Sigmoid colon (tissue), 6 donors: ENCODE measurements at regions not wholly inside any gene's neighbourhood (a gene's known extent, or its start where the extent isn't known, plus 50 kb on each side); places are given as distances from the start of the nearest gene placed in this dataset.

Experiments used
- DNase-seq: peaks from one replicate; pipeline ENCODE4 v3.0.0-alpha.2; 2019
- H3K27ac ChIP-seq, 4 donors: fragments of 200-600 bp; sonication (generic); one replicate each; pipeline ENCODE4 v1.5.1; 2016 to 2019; ENCODE audit warnings: mild to moderate bottlenecking in 1 of 4
- H3K27me3 ChIP-seq, 3 donors: fragments of 200-600 bp; sonication (generic); one replicate each; pipeline ENCODE4 v1.5.1; 2019; ENCODE audit warnings: mild to moderate bottlenecking in 1 of 3
- H3K36me3 ChIP-seq, 4 donors: fragments of 200-600 bp; sonication (generic); one replicate each; pipeline ENCODE4 v1.5.1; 2016 to 2019
- H3K4me1 ChIP-seq, 4 donors: fragments of 200-600 bp; sonication (generic); one replicate each; pipeline ENCODE4 v1.5.1; 2017 to 2019
- H3K4me3 ChIP-seq, 4 donors: fragments of 200-600 bp; sonication (generic); one replicate each; pipeline ENCODE4 v1.5.1; 2017 to 2019; ENCODE audit warnings: mild to moderate bottlenecking in 2 of 4, moderate library complexity in 1 of 4
- H3K9me3 ChIP-seq, 4 donors: fragments of 200-600 bp in 3 of 4; sonication (generic) in 3 of 4; one replicate each; pipeline versions ENCODE4 v1.5.1 to v1.6.1; 2013 to 2019
- EP300 ChIP-seq, 4 donors: sonication (generic); formaldehyde crosslinking; IDR thresholded peaks; one replicate each; pipeline ENCODE4 v1.6.1; 2017; ENCODE audit warnings: antibody characterized with exemption in 4 of 4
- POLR2A ChIP-seq, 2 donors: fragments of 450-650 bp; IDR thresholded peaks; one replicate each; pipeline ENCODE4 v1.6.1; 2016; ENCODE audit warnings: antibody characterized with exemption in 2 of 2, mild to moderate bottlenecking in 2 of 2, moderate library complexity in 2 of 2
- POLR2AphosphoS5 ChIP-seq, 4 donors: sonication (generic); formaldehyde crosslinking; IDR thresholded peaks; one replicate each; pipeline ENCODE4 v1.6.1; 2017; ENCODE audit warnings: antibody characterized with exemption in 4 of 4
- WGBS, 2 donors: extraction: QIAGEN DNeasy Blood & Tissue Kit; methylation state at CpG; one replicate each; pipeline ENCODE4 v1.1.7; 2013; 5-methylcytosine and 5-hydroxymethylcytosine counted together
- intact Hi-C: fragments of 100-400 bp; cut with DNase I; formaldehyde crosslinking; loops from one replicate; pipeline ENCODE4 v1.15.1; 2023
- TF ChIP-seq, protein P1 (sequence below), 4 experiments: fragments of 450-650 bp in 3 of 4; fragments of 200-600 bp in 1 of 4; IDR thresholded peaks; one replicate each; pipeline ENCODE4 v1.5.1; 2016 to 2019; ENCODE audit warnings: antibody characterized with exemption in 4 of 4, mild to moderate bottlenecking in 3 of 4, moderate library complexity in 2 of 4
- donor health status: healthy with polysubstance abuse.
- donor health status: healthy.

- Histone ChIP-seq H3K27me3 (no peaks in the 10 kb centered on the region), H3K4me3 (no peak overlapping the region), H3K36me3 (no peaks in the 10 kb centered on the region), H3K4me1 (peaks cover 0 to 4% (median 0%) of the 10 kb centered on the region in 4 donors), H3K27ac (no peak overlapping the region), H3K9me3 (no peaks in the 10 kb centered on the region)
- intact Hi-C loops = no loop called here
- no peak for TF ChIP-seq POLR2AphosphoS5 (IDR thresholded peaks at IDR 0.05)
- no peak for TF ChIP-seq POLR2A (IDR thresholded peaks at IDR 0.05)
- TF ChIP-seq, protein P1, sequence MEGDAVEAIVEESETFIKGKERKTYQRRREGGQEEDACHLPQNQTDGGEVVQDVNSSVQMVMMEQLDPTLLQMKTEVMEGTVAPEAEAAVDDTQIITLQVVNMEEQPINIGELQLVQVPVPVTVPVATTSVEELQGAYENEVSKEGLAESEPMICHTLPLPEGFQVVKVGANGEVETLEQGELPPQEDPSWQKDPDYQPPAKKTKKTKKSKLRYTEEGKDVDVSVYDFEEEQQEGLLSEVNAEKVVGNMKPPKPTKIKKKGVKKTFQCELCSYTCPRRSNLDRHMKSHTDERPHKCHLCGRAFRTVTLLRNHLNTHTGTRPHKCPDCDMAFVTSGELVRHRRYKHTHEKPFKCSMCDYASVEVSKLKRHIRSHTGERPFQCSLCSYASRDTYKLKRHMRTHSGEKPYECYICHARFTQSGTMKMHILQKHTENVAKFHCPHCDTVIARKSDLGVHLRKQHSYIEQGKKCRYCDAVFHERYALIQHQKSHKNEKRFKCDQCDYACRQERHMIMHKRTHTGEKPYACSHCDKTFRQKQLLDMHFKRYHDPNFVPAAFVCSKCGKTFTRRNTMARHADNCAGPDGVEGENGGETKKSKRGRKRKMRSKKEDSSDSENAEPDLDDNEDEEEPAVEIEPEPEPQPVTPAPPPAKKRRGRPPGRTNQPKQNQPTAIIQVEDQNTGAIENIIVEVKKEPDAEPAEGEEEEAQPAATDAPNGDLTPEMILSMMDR (IDR thresholded peaks at IDR 0.05) = no peak
- TF ChIP-seq EP300 (IDR thresholded peaks at IDR 0.05) = no peak
- 95 to 96% methylated on average over 4 of the region's 4 CpGs for WGBS, 2 donors
- no peak for DNase-seq
Observed at GRCh38 chr2:173451941-173452340, 97.3 kb downstream of the CDCA7 start.

DNA sequence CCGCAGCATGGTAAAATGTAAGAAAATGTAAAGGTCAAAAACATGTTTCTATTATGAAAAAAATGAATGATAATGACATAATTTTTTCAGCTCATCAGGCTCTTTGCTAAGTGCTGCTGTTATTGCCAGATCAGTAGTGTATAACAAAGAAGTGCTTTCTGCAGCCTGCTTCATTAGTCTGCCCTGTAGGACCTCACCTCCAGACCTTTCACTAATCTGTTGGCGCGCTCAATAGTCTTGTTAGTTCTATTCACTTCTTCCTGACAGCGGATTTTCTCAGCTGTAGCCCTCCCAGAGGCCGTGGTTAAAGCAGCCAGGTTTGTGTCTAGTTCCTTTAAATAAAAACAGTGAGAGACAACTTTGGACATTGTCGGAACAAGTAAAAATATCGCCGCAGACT is 97.7 kb downstream of the CDCA7 start:
- TF ChIP-seq, protein P1 (IDR thresholded peaks at IDR 0.05) = no peak
- no peak for TF ChIP-seq POLR2AphosphoS5 (IDR thresholded peaks at IDR 0.05)
- no peak for TF ChIP-seq POLR2A (IDR thresholded peaks at IDR 0.05)
- no peak for TF ChIP-seq EP300 (IDR thresholded peaks at IDR 0.05)
- H3K27ac ChIP-seq = no peak overlapping the region
- no peaks in the 10 kb centered on the region for H3K9me3 ChIP-seq
- peaks cover 0 to 4% (median 0%) of the 10 kb centered on the region in 4 donors for H3K4me1 ChIP-seq
- H3K4me3 ChIP-seq = no peak overlapping the region
- no peaks in the 10 kb centered on the region for H3K27me3 ChIP-seq
- no peaks in the 10 kb centered on the region for H3K36me3 ChIP-seq
- no peak for DNase-seq
- intact Hi-C loops = no loop called here
- 92 to 94% methylated on average over 8 of the region's 8 CpGs for WGBS, 2 donors

DNA sequence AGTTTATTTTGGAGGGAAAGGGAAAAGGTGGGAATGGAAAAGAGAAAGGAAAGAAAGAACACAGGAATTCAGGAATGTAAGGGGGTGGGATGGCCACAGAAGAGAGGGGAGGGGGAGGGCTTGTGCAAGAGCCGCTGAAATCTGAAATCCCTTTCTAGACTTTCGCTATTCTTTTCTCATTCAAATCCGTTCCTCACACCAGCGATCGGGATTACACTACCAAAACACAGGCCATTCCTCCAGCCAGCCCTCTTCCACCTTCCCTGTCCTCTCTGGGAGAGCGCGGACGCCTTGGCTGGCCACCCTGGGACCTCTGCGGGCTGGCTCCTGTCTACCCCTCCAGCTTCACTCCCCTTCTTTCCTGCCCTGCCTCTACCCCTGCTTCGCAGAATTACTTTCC is 102.3 kb downstream of the CDCA7 start:
- 94 to 96% methylated on average over 10 of the region's 10 CpGs for WGBS, 2 donors
- no peaks in the 10 kb centered on the region for H3K9me3 ChIP-seq
- intact Hi-C loops = no loop called here
- H3K27me3 ChIP-seq = no peaks in the 10 kb centered on the region
- no peak for DNase-seq
- no peak for TF ChIP-seq POLR2AphosphoS5 (IDR thresholded peaks at IDR 0.05)
- TF ChIP-seq, protein P1 (IDR thresholded peaks at IDR 0.05) = no peak
- no peak for TF ChIP-seq POLR2A (IDR thresholded peaks at IDR 0.05)
- TF ChIP-seq EP300 (IDR thresholded peaks at IDR 0.05) = no peak
- no peak overlapping the region for H3K4me3 ChIP-seq
- H3K36me3 ChIP-seq = no peaks in the 10 kb centered on the region
- no peaks in the 10 kb centered on the region for H3K4me1 ChIP-seq
- no peak overlapping the region for H3K27ac ChIP-seq

DNA sequence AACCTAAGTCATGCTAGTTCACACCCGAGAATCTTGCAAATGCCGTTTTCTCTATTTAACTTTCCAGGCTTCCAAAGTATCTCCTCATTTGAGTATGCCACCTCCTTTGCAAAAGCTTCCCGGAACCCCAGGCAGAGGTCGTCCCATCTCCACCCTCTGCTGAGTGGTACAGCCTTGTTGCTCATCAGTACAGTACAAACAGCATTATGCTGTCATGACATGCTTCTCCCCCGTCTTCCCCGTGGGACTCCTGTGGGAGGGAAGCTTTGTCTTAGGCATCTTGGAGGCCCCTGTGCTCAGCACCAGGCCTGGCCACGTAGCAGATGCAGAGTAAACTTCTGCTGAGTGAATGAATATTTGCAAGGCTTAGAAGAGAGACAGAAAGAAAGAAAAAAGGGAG is 102.7 kb downstream of the CDCA7 start:
- no peak for DNase-seq
- WGBS, 2 donors = 80 to 85% methylated on average over 7 of the region's 7 CpGs
- Histone ChIP-seq H3K9me3 (no peaks in the 10 kb centered on the region), H3K36me3 (no peaks in the 10 kb centered on the region), H3K27me3 (no peaks in the 10 kb centered on the region), H3K4me3 (no peak overlapping the region), H3K4me1 (no peaks in the 10 kb centered on the region), H3K27ac (no peak overlapping the region)
- TF ChIP-seq EP300 (IDR thresholded peaks at IDR 0.05) = no peak
- intact Hi-C loops = no loop called here

- WGBS, 2 donors = 89 to 91% methylated on average over 8 of the region's 8 CpGs
- no peaks in the 10 kb centered on the region for H3K36me3 ChIP-seq
- H3K27ac ChIP-seq = no peak overlapping the region
- H3K27me3 ChIP-seq = peaks cover 0 to 8% (median 0%) of the 10 kb centered on the region in 3 donors
- DNase-seq = no peak
- no peak overlapping the region for H3K4me3 ChIP-seq
- intact Hi-C loops = no loop called here
- TF ChIP-seq EP300 (IDR thresholded peaks at IDR 0.05) (no peak), POLR2AphosphoS5 (IDR thresholded peaks at IDR 0.05) (no peak)
- TF ChIP-seq, protein P1 (IDR thresholded peaks at IDR 0.05) = no peak
- no peaks in the 10 kb centered on the region for H3K9me3 ChIP-seq
- H3K4me1 ChIP-seq = no peaks in the 10 kb centered on the region
Observed at GRCh38 chr2:173458991-173459780, 104.5 kb downstream of the CDCA7 start.
